Kidney (tissue), 13 donors: ENCODE measurements at regions not wholly inside any gene's neighbourhood (a gene's known extent, or its start where the extent isn't known, plus 50 kb on each side); places are given as distances from the start of the nearest gene placed in this dataset.

Experiments
- DNase-seq, 5 donors: peaks; one replicate each; pipeline ENCODE4 v3.0.0-alpha.2; 2013 to 2020
- FAIRE-seq: peaks from 2 replicates; lab custom pipeline; 2012; peaks lifted over from hg19 to GRCh38; lab: Jason Lieb, UNC
- H3K27ac ChIP-seq, 2 donors: one replicate each; pipeline ENCODE4 v1.7.0; 2013; ENCODE audit warnings: low read depth in 2 of 2, low read length in 2 of 2, inconsistent platforms in 1 of 2
- H3K27me3 ChIP-seq: one replicate; pipeline ENCODE4 v1.7.1; 2013; ENCODE audit warnings: low read length, inconsistent platforms; ENCODE audit not compliant: control insufficient read depth, insufficient read depth
- H3K36me3 ChIP-seq, 3 donors: one replicate each; pipeline versions ENCODE4 v1.7.0 to v1.7.1; 2013; ENCODE audit warnings: low read length in 3 of 3, control low read depth in 1 of 3, inconsistent platforms in 1 of 3; ENCODE audit not compliant: insufficient read depth in 3 of 3, control insufficient read depth in 2 of 3
- H3K4me1 ChIP-seq, 3 donors: one replicate each; pipeline versions ENCODE4 v1.7.0 to v1.7.1; 2013; ENCODE audit warnings: low read length in 3 of 3, inconsistent platforms in 1 of 3, low read depth in 1 of 3; ENCODE audit not compliant: control insufficient read depth in 2 of 3, insufficient read depth in 2 of 3
- H3K4me3 ChIP-seq, 3 donors: one replicate each; pipeline versions ENCODE4 v1.7.0 to v1.8.1; 2013; ENCODE audit warnings: low read length in 3 of 3, control low read depth in 1 of 3, inconsistent platforms in 1 of 3
- H3K9ac ChIP-seq, 3 donors: one replicate each; pipeline versions ENCODE4 v1.7.0 to v1.7.1; 2013; ENCODE audit warnings: low read length in 3 of 3, control low read depth in 1 of 3, inconsistent platforms in 1 of 3
- H3K9me3 ChIP-seq, 3 donors: one replicate each; pipeline versions ENCODE4 v1.7.0 to v1.7.1; 2013; ENCODE audit warnings: low read length in 3 of 3, control low read depth in 1 of 3, inconsistent platforms in 1 of 3; ENCODE audit not compliant: control insufficient read depth in 2 of 3, insufficient read depth in 1 of 3
- intact Hi-C: fragments of 100-400 bp; cut with DNase I; formaldehyde crosslinking; loops from one replicate; pipeline ENCODE4 v1.11.1; 2022
- TF ChIP-seq, protein P1 (sequence below): IDR thresholded peaks from 3 replicates; pipeline ENCODE4 v1.5.1; 2012; ENCODE audit warnings: mild to moderate bottlenecking, moderate library complexity, borderline replicate concordance; ENCODE audit not compliant: insufficient read depth; ENCODE audit errors: extremely low read depth
- donor health status: control.
- donor health status: control.
- donor health status: control.
- donor health status: control.
- donor health status: control.
- donor health status: DM: yes; HTN: yes; CAD: no.
- donor health status: Normal renal cell carcinoma (clear cell type).

DNA sequence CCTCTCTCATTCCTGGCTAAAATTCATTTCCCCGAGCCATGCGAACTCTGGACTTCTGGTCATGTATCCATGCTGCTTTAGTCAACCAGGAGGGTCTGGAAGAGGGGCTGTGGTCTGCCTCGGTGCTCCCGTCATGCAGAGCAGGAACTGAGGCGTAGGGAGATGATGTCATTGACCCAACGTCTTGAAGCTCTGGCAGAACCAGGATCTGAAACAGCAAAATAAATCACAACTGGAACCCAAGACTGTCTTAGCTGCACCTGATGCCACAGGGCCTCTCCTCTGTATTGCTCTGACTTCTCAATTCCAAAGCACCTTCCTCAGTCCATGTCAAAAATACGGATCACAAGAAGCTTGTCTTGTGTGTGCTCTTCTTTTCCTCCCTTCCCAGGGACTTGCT, 131.0 kb upstream of the LDB2 start:
- Histone ChIP-seq H3K27me3 (no peaks in the 10 kb centered on the region), H3K4me1 (peaks cover 4 to 12% (median 4%) of the 10 kb centered on the region in 3 donors), H3K9me3 (no peaks in the 10 kb centered on the region), H3K9ac (no peak overlapping the region), H3K4me3 (no peak overlapping the region), H3K27ac (no peak overlapping the region), H3K36me3 (no peaks in the 10 kb centered on the region)
- FAIRE-seq = no peak
- TF ChIP-seq, protein P1, sequence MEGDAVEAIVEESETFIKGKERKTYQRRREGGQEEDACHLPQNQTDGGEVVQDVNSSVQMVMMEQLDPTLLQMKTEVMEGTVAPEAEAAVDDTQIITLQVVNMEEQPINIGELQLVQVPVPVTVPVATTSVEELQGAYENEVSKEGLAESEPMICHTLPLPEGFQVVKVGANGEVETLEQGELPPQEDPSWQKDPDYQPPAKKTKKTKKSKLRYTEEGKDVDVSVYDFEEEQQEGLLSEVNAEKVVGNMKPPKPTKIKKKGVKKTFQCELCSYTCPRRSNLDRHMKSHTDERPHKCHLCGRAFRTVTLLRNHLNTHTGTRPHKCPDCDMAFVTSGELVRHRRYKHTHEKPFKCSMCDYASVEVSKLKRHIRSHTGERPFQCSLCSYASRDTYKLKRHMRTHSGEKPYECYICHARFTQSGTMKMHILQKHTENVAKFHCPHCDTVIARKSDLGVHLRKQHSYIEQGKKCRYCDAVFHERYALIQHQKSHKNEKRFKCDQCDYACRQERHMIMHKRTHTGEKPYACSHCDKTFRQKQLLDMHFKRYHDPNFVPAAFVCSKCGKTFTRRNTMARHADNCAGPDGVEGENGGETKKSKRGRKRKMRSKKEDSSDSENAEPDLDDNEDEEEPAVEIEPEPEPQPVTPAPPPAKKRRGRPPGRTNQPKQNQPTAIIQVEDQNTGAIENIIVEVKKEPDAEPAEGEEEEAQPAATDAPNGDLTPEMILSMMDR = no peak
- intact Hi-C loops = no loop called here
- peak in 1 of 5 donors; percentile 20 for DNase-seq

DNA sequence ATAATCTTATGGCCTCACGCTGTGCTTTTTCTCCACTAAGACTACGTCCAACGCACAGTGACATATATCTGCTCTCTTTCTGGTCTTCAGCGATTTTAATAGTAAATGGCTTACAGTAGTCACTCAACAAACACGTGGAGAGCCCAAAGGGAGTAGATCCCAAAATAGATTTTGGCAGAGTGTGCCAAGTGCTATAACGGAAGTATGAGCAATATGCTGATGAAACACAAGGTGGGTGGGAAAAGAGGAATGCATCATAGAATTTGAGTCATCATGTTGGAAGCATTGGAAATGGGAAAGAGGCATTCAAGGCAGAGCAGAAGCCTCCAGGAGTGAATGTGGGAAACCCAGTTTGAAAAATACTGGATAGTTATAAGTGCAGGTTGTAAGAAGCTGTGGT, 129.1 kb upstream of the LDB2 start:
- Histone ChIP-seq H3K36me3 (no peaks in the 10 kb centered on the region), H3K27ac (no peak overlapping the region), H3K27me3 (no peaks in the 10 kb centered on the region), H3K4me1 (no peaks in the 10 kb centered on the region), H3K4me3 (no peak overlapping the region), H3K9ac (no peak overlapping the region), H3K9me3 (no peaks in the 10 kb centered on the region)
- DNase-seq = no peak
- intact Hi-C loops = no loop called here
- TF ChIP-seq, protein P1 = no peak
- no peak for FAIRE-seq

DNA sequence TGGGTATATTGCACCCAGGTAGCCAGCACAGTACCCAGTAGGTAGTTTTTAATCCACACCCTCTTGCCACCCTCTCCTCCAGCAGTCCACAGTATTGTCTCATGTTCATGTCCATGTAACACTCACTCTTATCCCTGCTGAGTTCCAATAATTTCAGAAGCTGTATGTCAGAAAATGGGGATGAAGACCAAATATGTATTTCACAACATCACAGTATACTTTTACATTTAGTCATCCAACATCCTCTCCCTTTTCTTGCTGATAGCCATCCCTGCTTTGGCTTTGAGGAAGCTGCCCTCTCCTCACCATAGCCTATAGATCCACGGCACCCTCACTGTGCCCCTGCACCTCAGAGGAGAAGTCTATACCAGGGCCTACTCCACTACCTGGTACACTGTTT, 126.0 kb upstream of the LDB2 start:
- DNase-seq (no peak), FAIRE-seq (no peak)
- H3K27ac ChIP-seq = no peak overlapping the region
- TF ChIP-seq, protein P1 = no peak
- no peak overlapping the region for H3K9ac ChIP-seq
- no peaks in the 10 kb centered on the region for H3K27me3 ChIP-seq
- no peaks in the 10 kb centered on the region for H3K9me3 ChIP-seq
- no peaks in the 10 kb centered on the region for H3K36me3 ChIP-seq
- no peak overlapping the region for H3K4me3 ChIP-seq
- no peaks in the 10 kb centered on the region for H3K4me1 ChIP-seq
- intact Hi-C loops = no loop called here

DNA sequence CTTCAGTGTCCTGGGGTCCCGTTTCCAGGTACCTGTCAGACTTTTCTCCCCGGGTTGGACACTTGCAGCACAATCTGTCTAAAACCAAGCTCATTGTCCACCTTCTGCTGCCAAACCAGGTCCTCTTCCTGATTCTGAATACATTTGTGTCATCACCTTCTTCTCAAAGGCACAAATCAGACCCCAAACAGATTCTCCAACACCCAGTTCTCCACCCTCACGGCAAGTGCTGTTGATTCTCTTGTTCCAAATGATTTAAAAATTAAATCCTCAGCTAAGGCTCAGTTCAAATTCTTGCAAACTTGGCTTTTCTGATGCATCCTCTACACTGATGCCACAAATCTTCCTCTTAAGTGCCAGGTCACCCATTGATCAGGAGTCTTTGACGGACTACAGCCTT, 122.5 kb upstream of the LDB2 start:
- no peak for DNase-seq

More for the DNA sequence above, 122.5 kb upstream of the LDB2 start:
- Histone ChIP-seq H3K4me3 (no peak overlapping the region), H3K9ac (no peak overlapping the region), H3K27me3 (no peaks in the 10 kb centered on the region), H3K4me1 (no peaks in the 10 kb centered on the region), H3K36me3 (no peaks in the 10 kb centered on the region), H3K9me3 (no peaks in the 10 kb centered on the region), H3K27ac (no peak overlapping the region)
- intact Hi-C loops = no loop called here
- TF ChIP-seq, protein P1 = no peak
- no peak for FAIRE-seq
